Transverse colon (tissue), 3 donors: ENCODE measurements at regions not wholly inside any gene's neighbourhood (a gene's known extent, or its start where the extent isn't known, plus 50 kb on each side); places are given as distances from the start of the nearest gene placed in this dataset.

Experiments
- EP300 ChIP-seq: sonication (generic); formaldehyde crosslinking; IDR thresholded peaks from one replicate; pipeline ENCODE4 v1.6.1; 2017; ENCODE audit warnings: antibody characterized with exemption, low read depth
- POLR2A ChIP-seq: fragments of 450-650 bp; IDR thresholded peaks from one replicate; pipeline ENCODE4 v1.6.1; 2016; ENCODE audit warnings: antibody characterized with exemption, mild to moderate bottlenecking, moderate library complexity
- TF ChIP-seq, protein P1 (sequence below), 5 experiments: fragments of 200-600 bp in 3 of 5; fragments of 450-650 bp in 2 of 5; sonication (generic) in 3 of 5; IDR thresholded peaks; 1 replicate in 2 of 5; 2 replicates in 3 of 5; pipeline ENCODE4 v1.5.1; 2016 to 2017; ENCODE audit warnings: antibody characterized with exemption in 5 of 5, inconsistent platforms in 3 of 5, mild to moderate bottlenecking in 2 of 5, moderate library complexity in 1 of 5

- TF ChIP-seq, protein P1, sequence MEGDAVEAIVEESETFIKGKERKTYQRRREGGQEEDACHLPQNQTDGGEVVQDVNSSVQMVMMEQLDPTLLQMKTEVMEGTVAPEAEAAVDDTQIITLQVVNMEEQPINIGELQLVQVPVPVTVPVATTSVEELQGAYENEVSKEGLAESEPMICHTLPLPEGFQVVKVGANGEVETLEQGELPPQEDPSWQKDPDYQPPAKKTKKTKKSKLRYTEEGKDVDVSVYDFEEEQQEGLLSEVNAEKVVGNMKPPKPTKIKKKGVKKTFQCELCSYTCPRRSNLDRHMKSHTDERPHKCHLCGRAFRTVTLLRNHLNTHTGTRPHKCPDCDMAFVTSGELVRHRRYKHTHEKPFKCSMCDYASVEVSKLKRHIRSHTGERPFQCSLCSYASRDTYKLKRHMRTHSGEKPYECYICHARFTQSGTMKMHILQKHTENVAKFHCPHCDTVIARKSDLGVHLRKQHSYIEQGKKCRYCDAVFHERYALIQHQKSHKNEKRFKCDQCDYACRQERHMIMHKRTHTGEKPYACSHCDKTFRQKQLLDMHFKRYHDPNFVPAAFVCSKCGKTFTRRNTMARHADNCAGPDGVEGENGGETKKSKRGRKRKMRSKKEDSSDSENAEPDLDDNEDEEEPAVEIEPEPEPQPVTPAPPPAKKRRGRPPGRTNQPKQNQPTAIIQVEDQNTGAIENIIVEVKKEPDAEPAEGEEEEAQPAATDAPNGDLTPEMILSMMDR (IDR thresholded peaks at IDR 0.05) = no peak
- TF ChIP-seq EP300 (no peak), POLR2A (no peak)
Observed at GRCh38 chr2:184520441-184520840, 77.9 kb upstream of the ZNF804A start.
